Esophagus muscularis mucosa (tissue), 4 donors: ENCODE measurements at regions not wholly inside any gene's neighbourhood (a gene's known extent, or its start where the extent isn't known, plus 50 kb on each side); places are given as distances from the start of the nearest gene placed in this dataset.

Source experiments
- DNase-seq: peaks from one replicate; pipeline ENCODE4 v3.0.0-alpha.2; 2017; ENCODE audit errors: extremely low spot score
- H3K27ac ChIP-seq, 4 donors: fragments of 200-600 bp; sonication (generic); replicated peaks in 1 of 4; 1 replicate in 3 of 4; 2 replicates in 1 of 4; pipeline ENCODE4 v1.5.1; 2016 to 2019; ENCODE audit warnings: mild to moderate bottlenecking in 1 of 4
- H3K27me3 ChIP-seq, 4 donors: fragments of 200-600 bp; sonication (generic); one replicate each; pipeline versions ENCODE4 v1.5.1 to v1.6.0; 2016 to 2019
- H3K36me3 ChIP-seq, 4 donors: fragments of 200-600 bp; sonication (generic); one replicate each; pipeline ENCODE4 v1.5.1; 2016 to 2019
- H3K4me1 ChIP-seq, 4 donors: fragments of 200-600 bp; sonication (generic); one replicate each; pipeline ENCODE4 v1.5.1; 2016 to 2019
- H3K4me3 ChIP-seq, 4 donors: fragments of 200-600 bp; sonication (generic); 1 replicate in 2 of 4; 2 replicates in 2 of 4; pipeline ENCODE4 v1.5.1; 2016 to 2019; ENCODE audit warnings: mild to moderate bottlenecking in 4 of 4, moderate library complexity in 1 of 4
- H3K9me3 ChIP-seq, 4 donors: fragments of 200-600 bp; sonication (generic); 1 replicate in 3 of 4; 2 replicates in 1 of 4; pipeline ENCODE4 v1.5.1; 2016 to 2019
- EP300 ChIP-seq: sonication (generic); formaldehyde crosslinking; IDR thresholded peaks from one replicate; pipeline ENCODE4 v1.6.1; 2017; ENCODE audit warnings: antibody characterized with exemption
- POLR2A ChIP-seq: fragments of 450-650 bp; IDR thresholded peaks from one replicate; pipeline ENCODE4 v1.6.1; 2017; ENCODE audit warnings: antibody characterized with exemption, moderate library complexity, mild to moderate bottlenecking, low read depth
- POLR2AphosphoS5 ChIP-seq, 2 donors: sonication (generic); formaldehyde crosslinking; IDR thresholded peaks; one replicate each; pipeline ENCODE4 v1.6.1; 2017; ENCODE audit warnings: antibody characterized with exemption in 2 of 2
- WGBS: methylation state at CpG from one replicate; pipeline ENCODE4 v1.1.5; 2018; 5-methylcytosine and 5-hydroxymethylcytosine counted together
- intact Hi-C: fragments of 100-400 bp; cut with DNase I; formaldehyde crosslinking; loops from one replicate; pipeline ENCODE4 v1.15.1; 2023
- TF ChIP-seq, protein P1 (sequence below), 3 experiments: fragments of 200-600 bp in 2 of 3; fragments of 450-650 bp in 1 of 3; sonication (generic) in 2 of 3; IDR thresholded peaks; one replicate each; pipeline ENCODE4 v1.5.1; 2017 to 2019; ENCODE audit warnings: antibody characterized with exemption in 3 of 3, mild to moderate bottlenecking in 2 of 3, moderate library complexity in 1 of 3

DNA sequence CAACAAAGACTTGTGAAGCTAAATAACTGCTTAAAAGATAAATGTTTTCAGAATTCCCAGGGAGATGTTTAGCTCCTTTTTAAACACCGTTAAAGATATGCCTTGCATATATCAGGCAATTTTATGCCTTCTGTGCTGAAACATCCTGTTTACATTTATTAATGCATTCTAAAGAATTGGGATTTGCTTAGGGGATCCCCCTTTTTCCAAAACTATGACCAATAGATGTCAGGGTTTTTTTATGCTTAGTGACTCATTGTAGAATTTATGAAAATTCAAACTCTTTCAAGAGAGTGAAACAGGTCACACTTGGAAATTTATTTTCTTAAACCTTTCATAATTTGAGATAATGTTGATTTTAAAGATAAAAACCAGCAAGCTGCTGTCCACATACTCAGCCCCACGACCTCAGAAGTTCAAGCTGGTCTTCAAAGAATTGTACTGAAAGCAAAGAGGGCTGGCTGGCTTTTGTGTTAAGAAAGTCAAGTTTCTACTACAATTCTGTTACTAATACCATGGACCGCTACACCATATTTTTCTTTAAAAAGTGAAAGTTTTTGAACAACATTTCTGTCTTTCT, 411.8 kb downstream of the ETV1 start:
- Histone ChIP-seq H3K9me3 (no peaks in the 10 kb centered on the region), H3K27me3 (no peaks in the 10 kb centered on the region), H3K27ac (no peak overlapping the region), H3K4me3 (no peak overlapping the region), H3K4me1 (no peaks in the 10 kb centered on the region), H3K36me3 (no peaks in the 10 kb centered on the region)
- no peak for DNase-seq
- intact Hi-C loops = no loop called here
- TF ChIP-seq, protein P1, sequence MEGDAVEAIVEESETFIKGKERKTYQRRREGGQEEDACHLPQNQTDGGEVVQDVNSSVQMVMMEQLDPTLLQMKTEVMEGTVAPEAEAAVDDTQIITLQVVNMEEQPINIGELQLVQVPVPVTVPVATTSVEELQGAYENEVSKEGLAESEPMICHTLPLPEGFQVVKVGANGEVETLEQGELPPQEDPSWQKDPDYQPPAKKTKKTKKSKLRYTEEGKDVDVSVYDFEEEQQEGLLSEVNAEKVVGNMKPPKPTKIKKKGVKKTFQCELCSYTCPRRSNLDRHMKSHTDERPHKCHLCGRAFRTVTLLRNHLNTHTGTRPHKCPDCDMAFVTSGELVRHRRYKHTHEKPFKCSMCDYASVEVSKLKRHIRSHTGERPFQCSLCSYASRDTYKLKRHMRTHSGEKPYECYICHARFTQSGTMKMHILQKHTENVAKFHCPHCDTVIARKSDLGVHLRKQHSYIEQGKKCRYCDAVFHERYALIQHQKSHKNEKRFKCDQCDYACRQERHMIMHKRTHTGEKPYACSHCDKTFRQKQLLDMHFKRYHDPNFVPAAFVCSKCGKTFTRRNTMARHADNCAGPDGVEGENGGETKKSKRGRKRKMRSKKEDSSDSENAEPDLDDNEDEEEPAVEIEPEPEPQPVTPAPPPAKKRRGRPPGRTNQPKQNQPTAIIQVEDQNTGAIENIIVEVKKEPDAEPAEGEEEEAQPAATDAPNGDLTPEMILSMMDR (IDR thresholded peaks at IDR 0.05) = no peak
- no peak for TF ChIP-seq EP300
- 56% methylated on average over 3 of the region's 3 CpGs for WGBS

DNA sequence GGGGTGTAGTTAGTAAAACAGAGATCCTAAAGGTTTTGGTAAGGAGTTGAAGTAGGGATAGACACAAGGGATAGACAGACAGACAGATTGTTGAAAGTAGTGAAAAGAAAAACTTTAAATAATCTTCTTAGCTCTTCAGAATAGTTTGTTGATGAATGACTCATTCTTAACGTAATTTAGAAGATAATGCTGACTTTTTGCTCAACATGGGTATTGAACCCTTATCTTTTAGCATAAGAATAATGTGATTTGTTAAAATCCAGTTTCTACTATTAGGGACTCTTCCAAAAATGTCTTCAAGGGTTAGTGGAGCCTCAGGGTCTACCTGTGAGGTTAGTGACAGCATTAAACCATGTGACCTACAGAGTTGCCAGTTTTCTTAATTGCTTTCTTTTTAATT, 411.2 kb downstream of the ETV1 start:
- Histone ChIP-seq H3K4me3 (no peak overlapping the region), H3K27me3 (no peaks in the 10 kb centered on the region), H3K27ac (no peak overlapping the region), H3K4me1 (no peaks in the 10 kb centered on the region), H3K9me3 (no peaks in the 10 kb centered on the region), H3K36me3 (no peaks in the 10 kb centered on the region)
- 64% methylated on average over 1 of the region's 1 CpG for WGBS
- DNase-seq = no peak
- intact Hi-C loops = no loop called here
- TF ChIP-seq POLR2A (no peak), POLR2AphosphoS5 (IDR thresholded peaks at IDR 0.05) (no peak), EP300 (no peak)
- TF ChIP-seq, protein P1 (IDR thresholded peaks at IDR 0.05) = no peak

DNA sequence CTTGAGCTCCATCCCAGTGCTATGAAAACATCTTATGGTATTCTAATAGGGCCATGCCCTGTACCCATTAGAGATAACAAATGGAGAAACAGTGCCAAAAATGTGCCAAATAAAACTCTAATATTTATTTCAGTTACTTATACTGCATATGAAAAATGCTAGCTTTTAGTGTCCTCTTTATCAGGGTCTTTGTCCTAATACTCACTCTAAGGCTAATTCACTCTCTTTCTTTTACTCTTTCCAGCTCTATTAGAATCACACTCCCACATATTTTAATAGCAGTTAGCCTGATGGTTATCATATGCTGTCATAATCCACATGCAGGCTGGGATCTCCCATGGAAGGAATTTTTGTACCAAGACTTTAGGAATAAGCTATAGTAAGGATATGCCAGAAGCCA, 408.4 kb downstream of the ETV1 start:
- Histone ChIP-seq H3K4me1 (no peaks in the 10 kb centered on the region), H3K4me3 (no peak overlapping the region), H3K9me3 (peaks cover 0 to 2% (median 0%) of the 10 kb centered on the region in 4 donors), H3K27me3 (no peaks in the 10 kb centered on the region), H3K36me3 (no peaks in the 10 kb centered on the region), H3K27ac (no peak overlapping the region)
- TF ChIP-seq, protein P1 (IDR thresholded peaks at IDR 0.05) = no peak
- TF ChIP-seq POLR2AphosphoS5 (IDR thresholded peaks at IDR 0.05) (no peak), POLR2A (no peak)
- no peak for DNase-seq
- intact Hi-C loops = no loop called here

DNA sequence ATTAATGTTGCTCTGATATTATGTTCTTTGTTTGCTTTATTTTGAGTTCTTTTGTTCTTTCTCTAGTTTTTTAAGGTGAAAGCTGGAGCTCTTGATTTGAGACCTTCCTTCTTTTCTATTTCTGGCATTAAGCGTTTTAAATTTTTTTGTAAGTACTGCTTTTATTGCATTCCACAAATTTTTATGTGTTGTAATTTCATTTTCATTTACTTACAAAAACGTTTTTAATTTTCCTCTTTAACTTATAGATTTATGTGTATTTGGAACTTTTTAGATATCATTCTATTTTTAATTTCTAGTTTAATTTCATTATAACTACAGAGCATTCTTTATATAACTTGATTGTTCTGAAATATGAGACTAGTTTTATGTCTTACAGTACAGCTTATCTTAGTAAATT, 395.6 kb downstream of the ETV1 start:
- peaks cover 0 to 8% (median 0%) of the 10 kb centered on the region in 4 donors for H3K9me3 ChIP-seq
- 71% methylated on average over 2 of the region's 2 CpGs for WGBS
- no peak for DNase-seq
- no peaks in the 10 kb centered on the region for H3K4me1 ChIP-seq
- H3K4me3 ChIP-seq = no peak overlapping the region
- TF ChIP-seq EP300 (no peak), POLR2A (no peak), POLR2AphosphoS5 (IDR thresholded peaks at IDR 0.05) (no peak)
- TF ChIP-seq, protein P1 (IDR thresholded peaks at IDR 0.05) = no peak
- H3K27ac ChIP-seq = no peak overlapping the region
- no peaks in the 10 kb centered on the region for H3K27me3 ChIP-seq
- no peaks in the 10 kb centered on the region for H3K36me3 ChIP-seq
- intact Hi-C loops = no loop called here

- DNase-seq = no peak
- Histone ChIP-seq H3K27me3 (no peaks in the 10 kb centered on the region), H3K9me3 (no peaks in the 10 kb centered on the region), H3K36me3 (no peaks in the 10 kb centered on the region), H3K4me1 (no peaks in the 10 kb centered on the region), H3K27ac (no peak overlapping the region), H3K4me3 (no peak overlapping the region)
- TF ChIP-seq POLR2A (no peak), POLR2AphosphoS5 (IDR thresholded peaks at IDR 0.05) (no peak), EP300 (no peak)
- TF ChIP-seq, protein P1 (IDR thresholded peaks at IDR 0.05) = no peak
- 75% methylated on average over 2 of the region's 2 CpGs for WGBS
- intact Hi-C loops = no loop called here
These were observed 387.4 kb downstream of the ETV1 start for GRCh38 chr7:13602036-13602435.
